ENCODE measurements at regions not wholly inside any gene's neighbourhood (a gene's known extent, or its start where the extent isn't known, plus 50 kb on each side); places are given as distances from the start of the nearest gene placed in this dataset.

DNA sequence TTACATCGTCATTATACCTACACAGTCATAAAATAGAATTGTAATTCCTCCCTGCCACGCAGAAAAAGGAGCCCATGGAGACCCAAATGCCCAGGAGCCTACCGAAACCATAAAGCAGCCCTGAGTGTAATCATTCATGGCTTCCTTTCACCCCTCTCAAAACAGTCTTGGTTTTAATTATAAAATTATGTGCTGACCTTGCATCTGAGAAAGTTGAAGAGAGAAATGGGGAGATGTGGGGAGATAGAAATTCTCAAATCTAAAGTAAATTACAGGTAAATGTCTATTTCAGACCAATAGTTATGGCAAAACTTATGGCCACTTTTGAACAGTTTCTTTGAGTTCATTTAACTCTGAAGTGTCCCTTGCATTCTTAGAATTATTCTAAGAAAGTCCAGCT lies 1068.8 kb downstream of the BCL11A start:
- ChIA-PET CTCF (no interaction called here), POLR2A (no interaction called here)
- intact Hi-C loops (cut with DNase I, micrococcal nuclease): no loop called here
- H3K27me3 Mint-ChIP-seq: no peaks in the 10 kb centered on the region
- H3K4me1 Mint-ChIP-seq (ENCODE audit: low read depth): no peaks in the 10 kb centered on the region
- no peak overlapping the region for H3K4me3 Mint-ChIP-seq
- TF ChIP-seq CTCF (IDR thresholded peaks at IDR 0.05): no peak
- no peaks in the 10 kb centered on the region for H3K9me3 ChIP-seq (ENCODE audit: control insufficient read depth in 1 of 2, insufficient read depth in 1 of 2, low read length in 2 of 2)
- no peaks in the 10 kb centered on the region for H3K36me3 ChIP-seq (ENCODE audit: insufficient read depth, low read length)
- peaks cover 3% of the 10 kb centered on the region for H3K9me3 Mint-ChIP-seq
- DNase-seq: no peak
- no peaks in the 10 kb centered on the region for H3K27me3 ChIP-seq (ENCODE audit: control insufficient read depth in 1 of 2, insufficient read depth in 2 of 2, low read length in 2 of 2)
- H3K4me1 ChIP-seq (ENCODE audit: insufficient read depth, low read length): no peaks in the 10 kb centered on the region
- ATAC-seq (ENCODE audit: poor library complexity): no peak
- no peak overlapping the region for H3K4me3 ChIP-seq (ENCODE audit: low read length)
- no peak overlapping the region for H3K27ac Mint-ChIP-seq
- no peak overlapping the region for H3K27ac ChIP-seq (ENCODE audit: low read depth in 1 of 2, low read length in 2 of 2)
- H3K36me3 Mint-ChIP-seq (ENCODE audit: low read depth): no peaks in the 10 kb centered on the region

DNA sequence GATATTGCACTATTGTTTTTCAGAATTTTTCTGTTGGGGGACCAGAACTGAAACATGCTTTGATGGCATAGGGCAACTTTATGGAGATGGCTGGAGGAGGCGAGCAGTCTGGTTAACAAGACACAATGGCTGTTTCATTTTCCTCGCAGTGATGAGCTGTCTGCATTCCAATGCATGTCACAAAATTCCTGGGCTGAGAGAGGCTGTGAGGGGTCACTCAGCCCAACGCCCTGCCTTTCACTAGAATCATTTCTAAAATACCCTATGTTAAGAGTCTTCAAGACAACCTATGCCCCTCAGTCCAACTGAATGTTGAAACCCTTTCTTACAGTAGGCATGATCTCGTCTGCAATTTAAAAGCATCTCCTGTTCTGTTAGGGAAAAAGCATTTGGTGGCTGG lies 1090.0 kb downstream of the BCL11A start:
- CTCF ChIA-PET: no interaction called here

DNA sequence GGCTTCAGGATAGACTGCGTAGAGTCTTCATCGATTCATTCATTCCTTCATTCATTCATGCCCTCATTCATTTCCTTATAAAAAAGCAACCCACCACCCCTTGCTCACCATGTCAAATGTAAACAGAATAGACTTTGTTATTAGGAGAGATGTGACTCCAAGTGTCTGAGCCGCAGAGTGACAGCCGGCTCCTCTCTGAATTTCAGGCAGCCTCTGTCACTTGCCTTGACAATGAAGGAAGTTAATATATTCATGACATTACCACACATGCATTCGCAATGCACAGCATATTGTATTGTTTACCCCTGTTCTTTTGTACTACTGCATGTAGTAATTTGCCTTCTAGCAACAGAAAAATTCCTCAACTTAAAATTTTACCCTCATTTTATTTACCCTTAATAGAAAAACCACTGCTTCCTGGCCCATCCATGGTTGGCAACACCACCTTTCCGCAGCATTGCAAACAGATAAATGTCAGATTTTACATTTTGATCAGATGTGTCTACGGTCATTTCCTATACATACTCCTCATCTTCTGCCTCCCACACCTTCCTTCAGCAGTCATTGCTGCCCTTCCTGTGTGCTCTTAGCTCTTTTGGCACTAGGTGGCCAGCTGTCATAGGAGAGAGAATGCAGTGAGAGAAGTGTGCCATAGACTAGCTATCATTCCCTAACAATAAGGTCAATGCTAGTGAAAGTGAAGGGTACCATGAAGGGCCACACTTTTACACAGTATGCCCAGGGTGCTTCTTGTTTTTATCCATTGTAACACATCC lies 1090.8 kb downstream of the BCL11A start:
- H3K4me3 Mint-ChIP-seq: no peak overlapping the region
- intact Hi-C loops (cut with DNase I, micrococcal nuclease): no loop called here
- no peaks in the 10 kb centered on the region for H3K36me3 Mint-ChIP-seq (ENCODE audit: low read depth)
- ChIA-PET POLR2A (no interaction called here), CTCF (no interaction called here)
- H3K36me3 ChIP-seq (ENCODE audit: insufficient read depth, low read length): no peaks in the 10 kb centered on the region
- H3K9me3 Mint-ChIP-seq: no peaks in the 10 kb centered on the region
- ATAC-seq (ENCODE audit: poor library complexity): no peak
- no peak overlapping the region for H3K27ac ChIP-seq (ENCODE audit: low read depth in 1 of 2, low read length in 2 of 2)
- H3K4me1 ChIP-seq (ENCODE audit: insufficient read depth, low read length): no peaks in the 10 kb centered on the region
- H3K27ac Mint-ChIP-seq: no peak overlapping the region
- no peak for TF ChIP-seq CTCF (IDR thresholded peaks at IDR 0.05)
- no peak for DNase-seq
- no peak overlapping the region for H3K4me3 ChIP-seq (ENCODE audit: low read length)
- H3K9me3 ChIP-seq (ENCODE audit: control insufficient read depth in 1 of 2, insufficient read depth in 1 of 2, low read length in 2 of 2): no peaks in the 10 kb centered on the region
- H3K27me3 ChIP-seq (ENCODE audit: control insufficient read depth in 1 of 2, insufficient read depth in 2 of 2, low read length in 2 of 2): no peaks in the 10 kb centered on the region
- H3K27me3 Mint-ChIP-seq: no peaks in the 10 kb centered on the region
- H3K4me1 Mint-ChIP-seq (ENCODE audit: low read depth): no peaks in the 10 kb centered on the region

More for the DNA sequence above, 1090.0 kb downstream of the BCL11A start:
- Mint-ChIP-seq H3K4me3 (no peak overlapping the region), H3K4me1 (ENCODE audit: low read depth) (no peaks in the 10 kb centered on the region), H3K27me3 (no peaks in the 10 kb centered on the region), H3K27ac (no peak overlapping the region), H3K36me3 (ENCODE audit: low read depth) (no peaks in the 10 kb centered on the region), H3K9me3 (no peaks in the 10 kb centered on the region)
- no peak for DNase-seq
- Histone ChIP-seq H3K27me3 (ENCODE audit: control insufficient read depth in 1 of 2, insufficient read depth in 2 of 2, low read length in 2 of 2) (no peaks in the 10 kb centered on the region), H3K9me3 (ENCODE audit: control insufficient read depth in 1 of 2, insufficient read depth in 1 of 2, low read length in 2 of 2) (peaks cover 0 to 4% of the 10 kb centered on the region in 2 experiments), H3K27ac (ENCODE audit: low read depth in 1 of 2, low read length in 2 of 2) (no peak overlapping the region), H3K4me1 (ENCODE audit: insufficient read depth, low read length) (no peaks in the 10 kb centered on the region), H3K36me3 (ENCODE audit: insufficient read depth, low read length) (no peaks in the 10 kb centered on the region), H3K4me3 (ENCODE audit: low read length) (no peak overlapping the region)
- POLR2A ChIA-PET: no interaction called here
- ATAC-seq (ENCODE audit: poor library complexity): no peak
- TF ChIP-seq CTCF (IDR thresholded peaks at IDR 0.05): no peak
- intact Hi-C loops (cut with DNase I, micrococcal nuclease): no loop called here

Measured in CD4-positive, alpha-beta T cell (primary cell).